Erythroblast (primary cell): ENCODE measurements at regions not wholly inside any gene's neighbourhood (a gene's known extent, or its start where the extent isn't known, plus 50 kb on each side); places are given as distances from the start of the nearest gene placed in this dataset.
"Not testable (repeated sequence)": the region's sequence is repeated elsewhere in the genome, so short reads cannot be mapped to it uniquely, and the experiment has no call there.

ENCODE experiments used
- DNase-seq, 2 experiments: peaks; one replicate each; lab custom pipeline; 2025; lab: John Stamatoyannopoulos, UW
- GATA1 ChIP-seq: IDR thresholded peaks from 2 replicates; pipeline ENCODE4 v1.6.1; 2011; ENCODE audit warnings: low read depth, mild to moderate bottlenecking, control low read depth, low read length, moderate library complexity
- POLR2A ChIP-seq: IDR thresholded peaks from 2 replicates; pipeline ENCODE4 v1.6.1; 2011; ENCODE audit warnings: mild to moderate bottlenecking, low read length

- DNase-seq, result no peak
- TF ChIP-seq POLR2A (no peak), GATA1 (no peak)
These were observed 143.6 kb upstream of the ZCCHC13 start for GRCh38 chrX:74160358-74160757.

GRCh38 chrX:74147439-74147838 lies 156.5 kb upstream of the ZCCHC13 start:
- TF ChIP-seq POLR2A, result no peak
- no peak for DNase-seq

GRCh38 chrX:74138943-74139342 lies 165.0 kb upstream of the ZCCHC13 start:
- TF ChIP-seq GATA1 (no peak), POLR2A (no peak)
- DNase-seq, result no peak

GRCh38 chrX:74133156-74133796 lies 170.7 kb upstream of the ZCCHC13 start:
- TF ChIP-seq GATA1, result no peak
- no peak for TF ChIP-seq POLR2A
- DNase-seq, result peak; percentile 62 to 73

- TF ChIP-seq GATA1, result no peak
- no peak for TF ChIP-seq POLR2A
- DNase-seq, result no peak
These were observed 171.7 kb upstream of the ZCCHC13 start for GRCh38 chrX:74132280-74132679.

- peak; percentile 53 to 66 for DNase-seq
- TF ChIP-seq POLR2A (no peak), GATA1 (no peak)
These were observed 184.7 kb upstream of the ZCCHC13 start for GRCh38 chrX:74119016-74119910.

- TF ChIP-seq POLR2A, result no peak
- no peak for TF ChIP-seq GATA1
- DNase-seq, result peak; percentile 53 to 54
These were observed 185.7 kb upstream of the ZCCHC13 start for GRCh38 chrX:74117962-74118902.

- TF ChIP-seq POLR2A, result no peak
- TF ChIP-seq GATA1, result no peak
- no peak for DNase-seq
These were observed 192.7 kb upstream of the ZCCHC13 start for GRCh38 chrX:74111245-74111644.

- DNase-seq, result no peak
- TF ChIP-seq GATA1 (no peak), POLR2A (no peak)
These were observed 196.3 kb upstream of the ZCCHC13 start for GRCh38 chrX:74107666-74108065.

GRCh38 chrX:74104356-74105015 lies 199.5 kb upstream of the ZCCHC13 start:
- no peak for DNase-seq
- TF ChIP-seq GATA1 (no peak), POLR2A (no peak)

- DNase-seq, result not testable (repeated sequence)
These were observed 205.6 kb upstream of the ZCCHC13 start for GRCh38 chrX:74098407-74098806.

GRCh38 chrX:74090049-74090448 lies 213.9 kb upstream of the ZCCHC13 start:
- TF ChIP-seq POLR2A (no peak), GATA1 (no peak)
- no peak for DNase-seq

- TF ChIP-seq GATA1 (no peak), POLR2A (no peak)
- no peak for DNase-seq
These were observed 218.2 kb upstream of the ZCCHC13 start for GRCh38 chrX:74085642-74086236.
